Immature natural killer cell (primary cell): ENCODE measurements at regions not wholly inside any gene's neighbourhood (a gene's known extent, or its start where the extent isn't known, plus 50 kb on each side); places are given as distances from the start of the nearest gene placed in this dataset.

ENCODE experiments used
- DNase-seq, 3 donors: peaks; one replicate each; pipeline ENCODE4 v3.0.0; 2022; ENCODE audit warnings: mixed read lengths in 1 of 3
- H3K27ac Mint-ChIP-seq, 6 donors: one replicate each; pipeline ENCODE4 v1.8.0; 2020; ENCODE audit warnings: mixed read lengths in 6 of 6, mild to moderate bottlenecking in 5 of 6, inconsistent platforms in 4 of 6, moderate library complexity in 3 of 6
- H3K27me3 Mint-ChIP-seq, 3 donors: one replicate each; pipeline ENCODE4 v1.8.0; 2020 to 2021; ENCODE audit warnings: low read depth in 3 of 3, mild to moderate bottlenecking in 3 of 3, mixed read lengths in 3 of 3, moderate library complexity in 3 of 3, inconsistent platforms in 1 of 3
- H3K36me3 Mint-ChIP-seq, 3 donors: one replicate each; pipeline ENCODE4 v1.8.0; 2020; ENCODE audit warnings: mixed read lengths in 3 of 3, inconsistent platforms in 2 of 3, mild to moderate bottlenecking in 2 of 3
- H3K4me1 Mint-ChIP-seq, 2 donors: one replicate each; pipeline ENCODE4 v1.8.0; 2020; ENCODE audit warnings: inconsistent platforms in 2 of 2, mild to moderate bottlenecking in 2 of 2, mixed read lengths in 2 of 2, moderate library complexity in 1 of 2
- H3K4me3 Mint-ChIP-seq, 5 donors: one replicate each; pipeline ENCODE4 v1.8.0; 2020; ENCODE audit warnings: mild to moderate bottlenecking in 5 of 5, mixed read lengths in 5 of 5, inconsistent platforms in 3 of 5, moderate library complexity in 3 of 5
- H3K9me3 Mint-ChIP-seq, 6 donors: one replicate each; pipeline ENCODE4 v1.8.0; 2020; ENCODE audit warnings: mild to moderate bottlenecking in 6 of 6, mixed read lengths in 6 of 6, inconsistent platforms in 4 of 6, moderate library complexity in 3 of 6

GRCh38 chr13:106858903-106859532 is 291.1 kb upstream of the ARGLU1 start:
- Mint-ChIP-seq H3K9me3 (peaks cover 0 to 6% (median 4%) of the 10 kb centered on the region in 6 donors), H3K36me3 (no peaks in the 10 kb centered on the region), H3K4me1 (no peaks in the 10 kb centered on the region)

GRCh38 chr13:106852436-106852835 is 284.5 kb upstream of the ARGLU1 start:
- Mint-ChIP-seq H3K27ac (no peak overlapping the region), H3K4me3 (no peak overlapping the region), H3K4me1 (no peaks in the 10 kb centered on the region), H3K27me3 (peaks cover 2 to 7% (median 3%) of the 10 kb centered on the region in 3 donors), H3K9me3 (peaks cover 0 to 10% (median 4%) of the 10 kb centered on the region in 6 donors), H3K36me3 (no peaks in the 10 kb centered on the region)
- no peak for DNase-seq

More at GRCh38 chr13:106858903-106859532, 291.1 kb upstream of the ARGLU1 start:
- Mint-ChIP-seq H3K4me3 (no peak overlapping the region), H3K27ac (no peak overlapping the region), H3K27me3 (peaks cover 0 to 6% (median 3%) of the 10 kb centered on the region in 3 donors)
- no peak for DNase-seq

- H3K9me3 Mint-ChIP-seq, result peaks cover 0 to 10% (median 4%) of the 10 kb centered on the region in 6 donors
- no peak for DNase-seq
- H3K36me3 Mint-ChIP-seq, result no peaks in the 10 kb centered on the region
- H3K4me3 Mint-ChIP-seq, result no peak overlapping the region
- H3K27ac Mint-ChIP-seq, result no peak overlapping the region
- no peaks in the 10 kb centered on the region for H3K4me1 Mint-ChIP-seq
- peaks cover 2 to 7% (median 3%) of the 10 kb centered on the region in 3 donors for H3K27me3 Mint-ChIP-seq
Observed at GRCh38 chr13:106850973-106851650, 283.2 kb upstream of the ARGLU1 start.

GRCh38 chr13:106846571-106847448 is 278.9 kb upstream of the ARGLU1 start:
- Mint-ChIP-seq H3K27me3 (peaks cover 0 to 4% (median 3%) of the 10 kb centered on the region in 3 donors), H3K36me3 (no peaks in the 10 kb centered on the region), H3K9me3 (peaks cover 0 to 3% (median 0%) of the 10 kb centered on the region in 6 donors), H3K27ac (no peak overlapping the region), H3K4me1 (no peaks in the 10 kb centered on the region), H3K4me3 (no peak overlapping the region)
- DNase-seq, result no peak

GRCh38 chr13:106836186-106836802 is 268.4 kb upstream of the ARGLU1 start:
- Mint-ChIP-seq H3K4me3 (no peak overlapping the region), H3K9me3 (peaks cover 0 to 7% (median 5%) of the 10 kb centered on the region in 6 donors)

GRCh38 chr13:106835477-106835876 is 267.5 kb upstream of the ARGLU1 start:
- Mint-ChIP-seq H3K27ac (no peak overlapping the region), H3K4me3 (no peak overlapping the region), H3K4me1 (no peaks in the 10 kb centered on the region), H3K36me3 (no peaks in the 10 kb centered on the region), H3K27me3 (peaks cover 0 to 3% (median 2%) of the 10 kb centered on the region in 3 donors), H3K9me3 (peaks cover 0 to 10% (median 3%) of the 10 kb centered on the region in 6 donors)
- DNase-seq, result no peak

More at GRCh38 chr13:106836186-106836802, 268.4 kb upstream of the ARGLU1 start:
- Mint-ChIP-seq H3K4me1 (no peaks in the 10 kb centered on the region), H3K36me3 (no peaks in the 10 kb centered on the region), H3K27me3 (peaks cover 0 to 3% (median 2%) of the 10 kb centered on the region in 3 donors), H3K27ac (no peak overlapping the region)
- no peak for DNase-seq

GRCh38 chr13:106821979-106822378 is 254.0 kb upstream of the ARGLU1 start:
- no peaks in the 10 kb centered on the region for H3K36me3 Mint-ChIP-seq
- no peaks in the 10 kb centered on the region for H3K4me1 Mint-ChIP-seq
- peaks cover 0 to 7% (median 3%) of the 10 kb centered on the region in 6 donors for H3K9me3 Mint-ChIP-seq
- H3K4me3 Mint-ChIP-seq, result no peak overlapping the region
- H3K27me3 Mint-ChIP-seq, result peaks cover 0 to 1% (median 0%) of the 10 kb centered on the region in 3 donors
- no peak for DNase-seq
- H3K27ac Mint-ChIP-seq, result no peak overlapping the region

- no peaks in the 10 kb centered on the region for H3K36me3 Mint-ChIP-seq
- peaks cover 0 to 3% (median 0%) of the 10 kb centered on the region in 3 donors for H3K27me3 Mint-ChIP-seq
- no peak overlapping the region for H3K4me3 Mint-ChIP-seq
- peaks cover 0 to 4% (median 2%) of the 10 kb centered on the region in 6 donors for H3K9me3 Mint-ChIP-seq
- no peaks in the 10 kb centered on the region for H3K4me1 Mint-ChIP-seq
- DNase-seq, result no peak
- H3K27ac Mint-ChIP-seq, result no peak overlapping the region
Observed at GRCh38 chr13:106819413-106820180, 251.7 kb upstream of the ARGLU1 start.

GRCh38 chr13:106818971-106819370 is 251.0 kb upstream of the ARGLU1 start:
- no peak for DNase-seq
- Mint-ChIP-seq H3K4me3 (no peak overlapping the region), H3K27me3 (peaks cover 0 to 3% (median 2%) of the 10 kb centered on the region in 3 donors), H3K27ac (no peak overlapping the region), H3K9me3 (peaks cover 0 to 5% (median 0%) of the 10 kb centered on the region in 6 donors), H3K4me1 (no peaks in the 10 kb centered on the region), H3K36me3 (no peaks in the 10 kb centered on the region)

GRCh38 chr13:106815545-106815944 is 247.6 kb upstream of the ARGLU1 start:
- peaks cover 0 to 14% (median 3%) of the 10 kb centered on the region in 6 donors for H3K9me3 Mint-ChIP-seq
- peaks cover 0 to 5% (median 4%) of the 10 kb centered on the region in 3 donors for H3K27me3 Mint-ChIP-seq
- DNase-seq, result no peak
- H3K4me3 Mint-ChIP-seq, result no peak overlapping the region
- no peak overlapping the region for H3K27ac Mint-ChIP-seq
- no peaks in the 10 kb centered on the region for H3K4me1 Mint-ChIP-seq
- H3K36me3 Mint-ChIP-seq, result no peaks in the 10 kb centered on the region

- Mint-ChIP-seq H3K36me3 (no peaks in the 10 kb centered on the region), H3K27ac (no peak overlapping the region), H3K27me3 (peaks cover 0 to 5% (median 4%) of the 10 kb centered on the region in 3 donors), H3K4me3 (no peak overlapping the region), H3K9me3 (peaks cover 0 to 14% (median 3%) of the 10 kb centered on the region in 6 donors), H3K4me1 (no peaks in the 10 kb centered on the region)
- DNase-seq, result no peak
Observed at GRCh38 chr13:106814463-106814862, 246.5 kb upstream of the ARGLU1 start.

GRCh38 chr13:106810069-106810468 is 242.1 kb upstream of the ARGLU1 start:
- peaks cover 0 to 4% (median 4%) of the 10 kb centered on the region in 3 donors for H3K27me3 Mint-ChIP-seq
- peaks cover 0 to 12% (median 3%) of the 10 kb centered on the region in 6 donors for H3K9me3 Mint-ChIP-seq
- no peak overlapping the region for H3K27ac Mint-ChIP-seq
- no peaks in the 10 kb centered on the region for H3K4me1 Mint-ChIP-seq
- no peak overlapping the region for H3K4me3 Mint-ChIP-seq
- no peaks in the 10 kb centered on the region for H3K36me3 Mint-ChIP-seq
- no peak for DNase-seq

GRCh38 chr13:106804991-106805390 is 237.1 kb upstream of the ARGLU1 start:
- no peak overlapping the region for H3K27ac Mint-ChIP-seq
- no peak for DNase-seq
- no peaks in the 10 kb centered on the region for H3K4me1 Mint-ChIP-seq
- no peak overlapping the region for H3K4me3 Mint-ChIP-seq
- H3K9me3 Mint-ChIP-seq, result peaks cover 0 to 2% (median 0%) of the 10 kb centered on the region in 6 donors
- H3K36me3 Mint-ChIP-seq, result no peaks in the 10 kb centered on the region
- H3K27me3 Mint-ChIP-seq, result peaks cover 0 to 4% (median 0%) of the 10 kb centered on the region in 3 donors
